Lower leg skin (tissue), 3 donors: ENCODE measurements at regions not wholly inside any gene's neighbourhood (a gene's known extent, or its start where the extent isn't known, plus 50 kb on each side); places are given as distances from the start of the nearest gene placed in this dataset.

Experiments used
- POLR2A ChIP-seq, 2 donors: fragments of 450-650 bp; IDR thresholded peaks; one replicate each; pipeline ENCODE4 v1.6.1; 2016 to 2017; ENCODE audit warnings: antibody characterized with exemption in 2 of 2, mild to moderate bottlenecking in 1 of 2, moderate library complexity in 1 of 2
- TF ChIP-seq, protein P1 (sequence below), 3 donors: fragments of 450-650 bp; IDR thresholded peaks; one replicate each; pipeline ENCODE4 v1.5.1; 2016; ENCODE audit warnings: antibody characterized with exemption in 3 of 3, mild to moderate bottlenecking in 3 of 3, moderate library complexity in 2 of 3

DNA sequence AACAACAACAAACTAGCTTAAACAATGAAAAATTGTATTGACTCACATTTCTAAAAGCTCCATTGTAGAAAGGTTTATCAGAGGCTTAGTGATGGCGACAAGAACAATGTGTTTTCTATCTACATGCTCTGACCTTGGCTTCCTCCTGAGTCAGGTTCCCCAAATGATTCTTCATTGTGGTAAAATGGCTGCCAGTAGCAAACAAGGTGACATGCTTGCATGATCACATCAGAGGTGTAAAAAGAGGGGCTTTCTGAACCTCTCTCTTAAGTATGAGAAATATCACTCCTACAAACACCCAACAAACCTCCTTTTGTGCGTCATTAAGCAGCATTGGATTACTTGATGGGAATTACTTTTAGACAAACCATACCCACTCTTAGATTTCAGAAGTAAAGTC lies 252.4 kb upstream of the SYT1 start:
- TF ChIP-seq, protein P1, sequence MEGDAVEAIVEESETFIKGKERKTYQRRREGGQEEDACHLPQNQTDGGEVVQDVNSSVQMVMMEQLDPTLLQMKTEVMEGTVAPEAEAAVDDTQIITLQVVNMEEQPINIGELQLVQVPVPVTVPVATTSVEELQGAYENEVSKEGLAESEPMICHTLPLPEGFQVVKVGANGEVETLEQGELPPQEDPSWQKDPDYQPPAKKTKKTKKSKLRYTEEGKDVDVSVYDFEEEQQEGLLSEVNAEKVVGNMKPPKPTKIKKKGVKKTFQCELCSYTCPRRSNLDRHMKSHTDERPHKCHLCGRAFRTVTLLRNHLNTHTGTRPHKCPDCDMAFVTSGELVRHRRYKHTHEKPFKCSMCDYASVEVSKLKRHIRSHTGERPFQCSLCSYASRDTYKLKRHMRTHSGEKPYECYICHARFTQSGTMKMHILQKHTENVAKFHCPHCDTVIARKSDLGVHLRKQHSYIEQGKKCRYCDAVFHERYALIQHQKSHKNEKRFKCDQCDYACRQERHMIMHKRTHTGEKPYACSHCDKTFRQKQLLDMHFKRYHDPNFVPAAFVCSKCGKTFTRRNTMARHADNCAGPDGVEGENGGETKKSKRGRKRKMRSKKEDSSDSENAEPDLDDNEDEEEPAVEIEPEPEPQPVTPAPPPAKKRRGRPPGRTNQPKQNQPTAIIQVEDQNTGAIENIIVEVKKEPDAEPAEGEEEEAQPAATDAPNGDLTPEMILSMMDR (IDR thresholded peaks at IDR 0.05) = no peak
- no peak for TF ChIP-seq POLR2A (IDR thresholded peaks at IDR 0.05)
